Stimulated activated CD8-positive, alpha-beta memory T cell treated with anti-CD3 and anti-CD28 coated beads, Interleukin-15, amount 100 ng/mL, for 1 hour (primary cell): ENCODE measurements at regions not wholly inside any gene's neighbourhood (a gene's known extent, or its start where the extent isn't known, plus 50 kb on each side); places are given as distances from the start of the nearest gene placed in this dataset.
"Not testable (repeated sequence)": the region's sequence is repeated elsewhere in the genome, so short reads cannot be mapped to it uniquely, and the experiment has no call there.

ENCODE experiments used
- DNase-seq: peaks from one replicate; pipeline ENCODE4 v3.0.0-alpha.2; 2020; ENCODE audit warnings: low read depth

DNA sequence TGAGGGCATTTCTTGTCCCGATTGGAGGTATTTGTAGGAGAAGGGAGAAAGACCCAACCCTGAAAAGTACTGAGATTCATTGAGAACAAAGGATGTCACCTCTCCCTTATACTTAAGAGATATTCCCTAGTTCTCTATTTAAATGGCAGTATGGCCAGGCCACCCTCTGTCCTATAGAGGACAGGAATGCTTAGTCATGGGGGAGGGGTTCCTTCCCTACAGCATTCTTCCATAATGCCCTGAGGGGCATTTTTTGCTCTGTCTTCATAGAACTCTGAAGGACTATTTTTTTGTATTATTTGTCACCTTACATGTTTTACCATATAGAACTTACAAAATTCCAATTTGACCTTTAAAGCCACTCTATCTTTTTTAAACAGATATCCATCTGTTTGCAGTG lies 176.3 kb downstream of the TMEM161B start:
- DNase-seq: no peak

DNA sequence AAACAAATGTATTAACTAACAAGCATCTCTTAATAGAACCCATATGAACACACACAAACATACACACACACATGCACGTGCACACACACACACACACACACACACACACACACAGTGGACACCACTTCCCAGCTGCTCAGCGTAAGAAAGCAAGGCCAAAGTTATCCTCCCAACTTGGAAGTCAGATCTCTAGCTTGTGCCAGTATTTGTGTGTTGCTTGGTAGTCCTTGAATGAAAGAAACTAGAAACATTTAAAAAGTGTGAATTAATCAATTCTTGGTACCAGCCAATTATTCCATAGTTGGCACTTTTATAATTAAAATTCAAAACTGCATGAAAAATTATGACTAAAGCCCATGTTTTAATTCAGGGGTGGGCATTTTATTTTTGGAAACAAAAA lies 178.1 kb downstream of the TMEM161B start:
- no peak for DNase-seq

GRCh38 chr5:88089719-88090390 lies 178.8 kb downstream of the TMEM161B start:
- no peak for DNase-seq

GRCh38 chr5:88085462-88085861 lies 183.2 kb downstream of the TMEM161B start:
- DNase-seq: no peak

DNA sequence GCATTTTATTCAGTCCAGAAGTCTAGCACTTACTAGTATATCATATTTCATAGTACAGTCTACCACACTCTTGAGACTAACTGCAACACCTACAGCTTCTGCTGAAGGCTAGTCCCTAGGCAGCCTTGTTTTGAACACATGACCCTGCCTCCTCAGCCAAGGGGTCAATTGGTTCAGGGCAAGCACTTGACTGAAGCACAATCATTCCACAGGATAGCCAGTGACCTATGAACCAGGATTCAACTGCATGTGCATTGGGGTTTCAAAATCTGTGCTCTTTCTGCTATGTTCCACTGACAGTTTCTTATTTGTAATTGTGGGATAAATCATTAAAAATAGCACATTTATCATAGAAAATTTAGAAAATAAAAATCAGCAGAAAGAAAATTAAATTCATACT lies 186.8 kb downstream of the TMEM161B start:
- DNase-seq: no peak

GRCh38 chr5:88063813-88064212 lies 204.8 kb downstream of the TMEM161B start:
- no peak for DNase-seq

GRCh38 chr5:88060194-88060593 lies 208.5 kb downstream of the TMEM161B start:
- no peak for DNase-seq

GRCh38 chr5:88058625-88059024 lies 210.0 kb downstream of the TMEM161B start:
- DNase-seq: no peak

DNA sequence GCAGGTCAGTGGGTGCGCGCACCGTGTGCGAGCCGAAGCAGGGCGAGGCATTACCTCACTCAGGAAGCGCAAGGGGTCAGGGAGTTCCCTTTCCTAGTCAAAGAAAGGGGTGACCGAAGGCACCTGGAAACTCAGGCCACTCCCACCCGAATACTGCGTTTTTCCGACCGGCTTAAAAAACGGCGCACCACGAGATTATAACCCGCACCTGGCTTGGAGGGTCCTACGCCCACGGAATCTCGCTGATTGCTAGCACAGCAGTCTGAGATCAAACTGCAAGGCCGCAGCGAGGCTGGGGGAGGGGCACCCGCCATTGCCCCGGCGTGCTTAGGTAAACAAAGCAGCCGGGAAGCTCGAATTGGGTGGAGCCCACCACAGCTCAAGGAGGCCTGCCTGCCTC lies 216.2 kb downstream of the TMEM161B start:
- DNase-seq: not testable (repeated sequence)

- no peak for DNase-seq
These were observed 217.5 kb downstream of the TMEM161B start for GRCh38 chr5:88051148-88051547.

GRCh38 chr5:88049737-88050136 lies 218.9 kb downstream of the TMEM161B start:
- DNase-seq: no peak

GRCh38 chr5:88049156-88049555 lies 219.5 kb downstream of the TMEM161B start:
- DNase-seq: no peak

DNA sequence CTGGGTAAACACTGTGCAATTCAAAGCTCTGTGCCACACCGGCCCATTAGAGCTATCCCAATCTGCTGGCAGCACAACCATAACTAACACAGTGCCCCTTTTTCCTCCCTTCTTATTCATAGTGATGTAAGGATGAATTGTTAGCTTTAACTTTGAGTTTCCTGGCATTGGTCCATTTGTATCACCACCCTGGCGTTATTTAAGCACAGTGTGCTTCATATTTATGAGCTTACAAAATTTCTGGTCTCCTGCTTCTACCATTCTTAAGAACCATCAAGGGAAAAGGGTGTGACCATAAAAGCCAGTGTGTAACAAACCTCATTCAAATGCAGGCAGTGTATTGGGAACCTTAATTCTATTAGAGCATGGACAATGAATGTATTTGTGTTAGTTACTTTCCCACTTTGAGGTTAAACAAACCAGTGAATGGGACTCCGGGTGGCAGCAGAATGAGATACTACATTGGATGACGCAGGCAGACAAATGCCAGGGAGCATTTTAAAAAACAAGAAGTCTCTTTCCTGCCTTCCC lies 222.6 kb downstream of the TMEM161B start:
- no peak for DNase-seq

- DNase-seq: no peak
These were observed 223.5 kb downstream of the TMEM161B start for GRCh38 chr5:88045165-88045564.

DNA sequence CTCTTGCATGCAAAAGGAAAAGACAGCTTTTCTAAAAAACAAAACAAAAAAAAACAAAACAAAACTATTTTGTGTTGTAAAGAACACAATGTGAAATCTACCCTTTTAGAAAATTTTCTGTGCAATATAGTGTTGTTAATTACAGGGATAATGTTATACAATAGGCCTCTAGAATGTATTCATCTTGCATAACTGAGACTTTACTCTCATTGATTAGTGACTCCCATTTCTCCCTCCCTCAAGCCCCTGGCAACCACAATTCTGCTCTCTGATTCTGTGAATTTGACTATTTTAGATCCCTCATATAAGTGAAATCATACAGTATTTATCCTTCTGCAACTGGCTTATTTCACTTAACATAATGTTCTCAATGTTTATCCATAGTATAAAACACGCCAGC lies 234.1 kb downstream of the TMEM161B start:
- DNase-seq: no peak

GRCh38 chr5:88033191-88033590 lies 235.5 kb downstream of the TMEM161B start:
- DNase-seq: no peak

DNA sequence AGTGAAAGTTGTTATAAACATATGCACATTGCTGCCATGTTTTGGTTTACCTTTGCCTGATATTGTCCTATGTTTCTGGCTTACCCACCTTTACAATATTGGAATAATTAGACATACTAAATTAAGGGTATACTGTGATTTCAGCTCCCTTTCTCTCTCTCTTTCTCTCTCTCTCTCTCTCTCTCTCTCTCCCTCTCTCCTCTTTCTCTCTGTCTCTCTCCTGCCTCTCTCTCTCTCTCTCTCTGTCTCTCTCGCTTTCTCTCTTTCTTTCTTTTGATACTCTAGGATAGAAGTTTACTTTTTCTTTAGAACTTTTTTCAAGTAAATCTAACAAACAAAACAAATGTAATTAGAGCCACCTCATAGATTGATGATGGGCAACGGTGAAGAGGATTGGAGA lies 239.6 kb downstream of the TMEM161B start:
- DNase-seq: no peak

- DNase-seq: no peak
These were observed 247.5 kb downstream of the TMEM161B start for GRCh38 chr5:88021141-88021540.

DNA sequence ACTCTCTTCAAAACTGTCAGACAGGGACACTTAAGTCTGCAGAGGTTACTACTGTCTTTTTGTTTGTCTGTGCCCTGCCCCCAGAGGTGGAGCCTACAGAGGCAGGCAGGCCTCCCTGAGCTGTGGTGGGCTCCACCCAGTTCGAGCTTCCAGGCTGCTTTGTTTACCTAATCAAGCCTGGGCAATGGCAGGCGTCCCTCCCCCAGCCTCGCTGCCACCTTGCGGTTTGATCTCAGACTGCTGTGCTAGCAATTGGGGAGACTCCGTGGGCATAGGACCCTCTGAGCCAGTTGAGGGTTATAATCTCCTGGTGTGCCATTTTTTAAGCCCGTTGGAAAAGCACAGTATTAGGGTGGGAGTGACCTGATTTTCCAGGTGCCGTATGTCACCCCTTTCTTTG lies 253.7 kb downstream of the TMEM161B start:
- not testable (repeated sequence) for DNase-seq

DNA sequence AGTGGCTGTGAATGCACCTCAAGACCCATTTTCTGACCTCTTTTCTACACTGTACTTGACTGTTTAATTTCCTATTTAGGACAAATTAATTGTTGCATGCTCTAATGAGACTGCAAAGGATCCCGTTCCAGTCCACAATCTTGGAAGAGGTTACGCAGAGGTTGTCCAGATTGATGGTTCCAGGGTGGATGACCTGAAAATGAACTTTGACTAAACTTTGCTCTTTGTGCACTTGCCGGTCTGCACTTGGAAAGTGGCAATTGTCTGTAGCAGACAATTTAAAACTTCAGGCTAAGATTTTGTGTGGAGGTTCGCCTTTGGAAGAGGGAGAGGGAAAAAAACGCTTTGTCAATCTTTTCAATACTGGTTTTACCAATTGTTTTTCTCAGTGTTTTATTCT lies 267.8 kb downstream of the TMEM161B start:
- DNase-seq: no peak

DNA sequence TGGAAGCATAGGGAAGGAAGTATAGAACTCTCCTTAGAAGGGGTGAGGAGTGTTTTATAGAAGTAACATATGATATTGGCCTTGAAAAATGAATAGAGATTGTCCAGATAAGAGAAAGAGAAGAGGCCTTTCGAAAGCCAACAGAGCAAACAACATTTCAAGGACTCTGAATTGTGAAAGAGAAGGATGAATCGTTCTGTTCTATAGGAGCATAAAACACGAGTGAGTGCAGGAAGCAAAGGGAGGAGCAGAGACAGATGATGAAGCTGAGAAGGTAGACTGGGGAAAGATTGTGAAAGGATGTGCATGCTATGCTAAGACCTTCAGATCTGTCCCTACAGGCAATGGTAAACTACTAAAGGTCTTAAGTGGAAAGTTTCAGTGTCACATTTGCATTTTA lies 271.0 kb downstream of the TMEM161B start:
- no peak for DNase-seq

DNA sequence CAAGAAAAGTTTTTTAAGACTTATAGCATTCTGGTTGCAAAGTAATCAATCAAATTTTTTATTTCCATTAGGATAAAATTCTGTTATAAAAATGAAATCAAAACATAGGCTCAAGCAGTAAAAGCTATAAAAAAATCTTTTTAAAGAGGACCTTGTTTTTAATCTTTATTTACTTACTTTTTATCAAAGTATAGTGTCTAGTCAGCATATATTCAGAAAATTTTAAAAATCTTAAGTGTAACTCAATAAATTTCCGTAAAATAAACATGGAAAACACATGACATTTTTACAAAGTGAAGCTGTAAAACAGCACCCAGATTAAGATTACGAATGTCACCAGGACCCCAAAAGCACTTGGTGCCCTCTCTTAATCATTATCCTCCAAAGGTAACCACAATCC lies 302.4 kb downstream of the TMEM161B start:
- no peak for DNase-seq

DNA sequence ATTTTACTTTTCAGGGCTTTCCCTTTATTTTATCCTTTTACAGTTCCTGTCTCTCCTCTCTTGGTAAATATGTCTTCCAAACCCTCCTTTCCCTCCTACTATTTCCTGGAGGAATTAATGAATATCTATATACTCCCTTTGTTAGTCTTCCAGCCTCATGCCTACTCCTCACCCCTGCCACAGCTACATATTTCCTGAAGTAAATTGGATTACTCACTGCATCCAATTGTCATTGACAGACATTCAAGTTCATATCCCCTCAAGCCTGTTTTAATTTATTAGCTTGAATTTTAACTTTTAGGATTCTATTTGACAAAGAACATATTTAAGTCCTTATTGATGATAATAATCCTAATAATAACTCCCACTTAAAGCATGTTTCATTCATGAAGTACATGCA lies 314.5 kb downstream of the TMEM161B start:
- no peak for DNase-seq

GRCh38 chr5:87951661-87952060 lies 317.0 kb downstream of the TMEM161B start:
- DNase-seq: no peak
